ENCODE measurements at regions not wholly inside any gene's neighbourhood (a gene's known extent, or its start where the extent isn't known, plus 50 kb on each side); places are given as distances from the start of the nearest gene placed in this dataset.

DNA sequence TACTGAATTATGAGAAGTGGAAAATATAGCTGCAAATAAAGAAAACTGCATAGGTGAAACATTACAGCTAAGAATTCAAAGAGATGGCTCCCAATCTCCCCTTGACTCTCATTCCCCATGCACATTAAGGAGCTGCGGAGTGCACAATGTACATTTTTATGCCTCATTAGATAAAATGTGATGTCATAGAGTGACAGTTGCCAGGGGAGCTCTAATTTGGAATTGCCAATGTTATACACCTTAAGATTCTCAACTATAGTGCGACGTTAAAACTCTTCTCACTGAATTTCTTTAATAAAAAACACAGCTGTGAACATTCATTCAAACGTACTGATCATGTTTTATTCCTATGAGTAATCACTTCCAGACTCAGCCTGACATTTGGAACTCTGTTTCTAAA is 386.9 kb upstream of the CELF2 start:
- Histone ChIP-seq H3K27me3 (no peaks in the 10 kb centered on the region), H3K9me3 (no peaks in the 10 kb centered on the region), H3K4me1 (no peaks in the 10 kb centered on the region), H3K36me3 (no peaks in the 10 kb centered on the region), H3K4me3 (no peak overlapping the region), H3K27ac (no peak overlapping the region)
- intact Hi-C loops (cut with DNase I) = no loop called here
- no peak for TF ChIP-seq EP300 (IDR thresholded peaks at IDR 0.05)
- TF ChIP-seq POLR2AphosphoS5 (IDR thresholded peaks at IDR 0.05) = no peak
- no peak for TF ChIP-seq CTCF (IDR thresholded peaks at IDR 0.05)
- no peak for TF ChIP-seq POLR2A (IDR thresholded peaks at IDR 0.05)
- WGBS, 2 donors = 87 to 89% methylated on average over 4 of the region's 4 CpGs
- no peak for DNase-seq

- no peak for DNase-seq
- no peaks in the 10 kb centered on the region for H3K36me3 ChIP-seq
- 60 to 65% methylated on average over 1 of the region's 1 CpG for WGBS, 2 donors
These were observed 375.5 kb upstream of the CELF2 start for GRCh38 chr10:10642189-10642588.

DNA sequence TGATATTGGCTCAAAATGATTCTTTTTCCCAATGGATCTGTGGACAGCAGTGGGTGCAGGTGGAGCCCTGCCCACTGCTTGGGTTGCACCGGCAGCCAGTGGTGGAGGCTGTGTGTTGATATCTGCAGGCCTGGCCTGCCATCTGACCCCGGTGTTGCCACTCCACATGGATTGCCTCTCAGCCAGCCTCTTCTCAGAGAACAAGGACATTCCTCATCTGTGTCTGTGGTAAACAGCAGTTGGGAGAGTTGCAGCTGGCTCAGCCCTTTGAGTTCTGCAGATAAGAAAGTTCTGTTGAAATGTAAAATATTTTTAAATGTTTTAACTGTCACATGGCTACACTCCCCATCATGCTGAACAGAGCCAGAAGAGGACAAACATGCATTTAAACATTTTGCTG is 374.9 kb upstream of the CELF2 start:
- Histone ChIP-seq H3K36me3 (no peaks in the 10 kb centered on the region), H3K27ac (peak overlapping the region in 2 of 4 donors; percentile 31 to 35), H3K4me1 (peaks cover 0 to 17% (median 13%) of the 10 kb centered on the region in 4 donors), H3K4me3 (no peak overlapping the region), H3K27me3 (no peaks in the 10 kb centered on the region), H3K9me3 (no peaks in the 10 kb centered on the region)
- intact Hi-C loops (cut with DNase I) = no loop called here
- no peak for DNase-seq
- TF ChIP-seq CTCF (IDR thresholded peaks at IDR 0.05) = no peak
- TF ChIP-seq POLR2A (IDR thresholded peaks at IDR 0.05) = no peak
- TF ChIP-seq POLR2AphosphoS5 (IDR thresholded peaks at IDR 0.05) = no peak
- no peak for TF ChIP-seq EP300 (IDR thresholded peaks at IDR 0.05)
- WGBS, 2 donors = 59 to 64% methylated on average over 2 of the region's 2 CpGs

More at GRCh38 chr10:10642189-10642588, 375.5 kb upstream of the CELF2 start:
- no peak for TF ChIP-seq POLR2AphosphoS5 (IDR thresholded peaks at IDR 0.05)
- no peak for TF ChIP-seq CTCF (IDR thresholded peaks at IDR 0.05)
- TF ChIP-seq POLR2A (IDR thresholded peaks at IDR 0.05) = no peak
- TF ChIP-seq EP300 (IDR thresholded peaks at IDR 0.05) = no peak
- no peaks in the 10 kb centered on the region for H3K27me3 ChIP-seq
- intact Hi-C loops (cut with DNase I) = no loop called here
- H3K4me3 ChIP-seq = no peak overlapping the region
- H3K4me1 ChIP-seq = peaks cover 0 to 17% (median 13%) of the 10 kb centered on the region in 4 donors
- H3K27ac ChIP-seq = peak overlapping the region in 2 of 4 donors; percentile 31 to 35
- H3K9me3 ChIP-seq = no peaks in the 10 kb centered on the region

DNA sequence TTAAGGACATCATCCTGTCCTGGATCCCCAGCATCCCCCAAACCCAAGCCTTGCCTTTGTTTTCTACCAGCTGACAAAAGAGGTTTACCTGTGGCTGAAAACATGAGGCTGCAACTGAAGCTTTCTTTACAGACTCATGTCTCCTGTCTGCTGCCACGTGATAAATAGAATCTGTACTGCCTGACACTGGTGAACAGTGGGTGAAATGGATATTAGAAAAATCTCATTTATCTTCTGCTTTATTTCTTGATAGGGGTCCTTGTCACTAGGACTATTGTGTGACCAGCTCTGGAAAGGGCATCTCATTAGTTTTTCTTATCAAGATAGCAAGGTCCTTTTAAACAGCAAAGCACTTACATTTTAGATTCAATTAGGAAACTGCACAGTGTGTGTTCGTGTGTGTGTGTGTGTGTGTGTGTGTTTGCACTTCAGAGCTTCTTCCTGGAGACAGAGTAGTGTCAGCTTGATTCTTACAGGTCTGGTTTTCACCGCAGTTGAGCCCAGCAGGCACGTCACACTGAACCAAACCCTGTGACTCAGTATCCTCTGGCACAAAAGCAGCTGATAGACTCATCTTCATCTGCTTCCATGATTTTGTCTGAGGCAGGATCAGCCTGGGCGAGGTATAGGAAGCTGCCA is 373.5 kb upstream of the CELF2 start:
- no peaks in the 10 kb centered on the region for H3K36me3 ChIP-seq
- WGBS, 2 donors = 69 to 78% methylated on average over 5 of the region's 5 CpGs
- TF ChIP-seq CTCF (IDR thresholded peaks at IDR 0.05) = no peak
- TF ChIP-seq POLR2AphosphoS5 (IDR thresholded peaks at IDR 0.05) = no peak
- TF ChIP-seq EP300 (IDR thresholded peaks at IDR 0.05) = no peak
- no peak for TF ChIP-seq POLR2A (IDR thresholded peaks at IDR 0.05)
- peak overlapping the region in 2 of 4 donors; percentile 17 to 46 for H3K27ac ChIP-seq
- no peak for DNase-seq
- no peaks in the 10 kb centered on the region for H3K9me3 ChIP-seq
- no peak overlapping the region for H3K4me3 ChIP-seq
- intact Hi-C loops (cut with DNase I) = no loop called here
- no peaks in the 10 kb centered on the region for H3K27me3 ChIP-seq
- H3K4me1 ChIP-seq = peaks cover 0 to 17% (median 13%) of the 10 kb centered on the region in 4 donors
